Stimulated activated CD4-positive, alpha-beta T cell treated with anti-CD3 and anti-CD28 coated beads, Interleukin-2, amount 100 ng/mL, for 24 hours (primary cell): ENCODE measurements at regions not wholly inside any gene's neighbourhood (a gene's known extent, or its start where the extent isn't known, plus 50 kb on each side); places are given as distances from the start of the nearest gene placed in this dataset.
A peak's percentile ranks its signal among the peaks of the same experiment; 100 is the strongest.
"Not testable (repeated sequence)": the region's sequence is repeated elsewhere in the genome, so short reads cannot be mapped to it uniquely, and the experiment has no call there.

Experiments used
- DNase-seq, 2 donors: peaks; one replicate each; pipeline ENCODE4 v3.0.0-alpha.2; 2020

GRCh38 chr17:20387549-20387948 lies 79.8 kb downstream of the LGALS9B start:
- not testable (repeated sequence) for DNase-seq

- peak; percentile 7 to 17 for DNase-seq
These were observed 85.7 kb downstream of the LGALS9B start for GRCh38 chr17:20381358-20382300.

GRCh38 chr17:20380625-20381024 lies 86.7 kb downstream of the LGALS9B start:
- DNase-seq = not testable (repeated sequence)

GRCh38 chr17:20379251-20379650 lies 88.1 kb downstream of the LGALS9B start:
- DNase-seq = not testable (repeated sequence)

- not testable (repeated sequence) for DNase-seq
These were observed 90.7 kb downstream of the LGALS9B start for GRCh38 chr17:20376642-20377041.

GRCh38 chr17:20375745-20376144 lies 91.6 kb downstream of the LGALS9B start:
- not testable (repeated sequence) for DNase-seq
